CD4-positive, alpha-beta T cell treated with Interleukin-10 for 1 hour (primary cell): ENCODE measurements at regions not wholly inside any gene's neighbourhood (a gene's known extent, or its start where the extent isn't known, plus 50 kb on each side); places are given as distances from the start of the nearest gene placed in this dataset.

Source experiments
- DNase-seq: peaks from one replicate; pipeline ENCODE4 v3.0.0-alpha.2; 2020

DNA sequence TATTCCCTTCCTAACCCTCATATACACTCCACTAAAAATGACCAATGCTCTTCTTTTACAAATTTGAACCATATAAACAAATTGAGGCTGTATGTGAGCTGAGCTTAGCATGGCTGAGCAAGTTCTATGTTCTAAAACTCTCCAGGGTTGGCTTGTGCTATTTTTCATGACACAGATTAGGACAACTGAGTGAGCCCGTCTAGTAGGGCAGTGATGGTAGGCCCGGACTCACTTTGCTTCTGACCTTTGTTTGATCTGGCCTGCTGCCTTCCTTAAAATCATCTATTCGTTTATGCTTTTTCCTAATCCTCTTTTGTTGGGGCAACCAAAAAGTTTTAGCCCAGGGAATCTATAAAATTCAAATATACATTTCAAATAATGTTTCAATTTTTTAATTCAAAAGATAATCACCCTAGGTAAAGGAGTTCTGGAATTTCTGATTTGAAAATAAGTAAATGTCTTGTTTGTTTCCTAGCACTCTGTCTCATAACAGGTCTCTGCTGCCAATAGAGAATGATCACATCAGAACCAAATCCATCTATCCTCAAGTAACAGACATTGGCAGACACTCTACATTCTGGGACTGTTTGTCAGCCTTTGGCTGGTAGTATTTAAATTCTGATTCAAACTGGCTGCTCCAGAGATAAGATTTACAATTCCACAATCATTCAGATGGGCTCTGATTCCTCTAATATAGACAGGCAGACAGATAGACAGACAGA lies 217.0 kb upstream of the TARS1 start:
- no peak for DNase-seq

DNA sequence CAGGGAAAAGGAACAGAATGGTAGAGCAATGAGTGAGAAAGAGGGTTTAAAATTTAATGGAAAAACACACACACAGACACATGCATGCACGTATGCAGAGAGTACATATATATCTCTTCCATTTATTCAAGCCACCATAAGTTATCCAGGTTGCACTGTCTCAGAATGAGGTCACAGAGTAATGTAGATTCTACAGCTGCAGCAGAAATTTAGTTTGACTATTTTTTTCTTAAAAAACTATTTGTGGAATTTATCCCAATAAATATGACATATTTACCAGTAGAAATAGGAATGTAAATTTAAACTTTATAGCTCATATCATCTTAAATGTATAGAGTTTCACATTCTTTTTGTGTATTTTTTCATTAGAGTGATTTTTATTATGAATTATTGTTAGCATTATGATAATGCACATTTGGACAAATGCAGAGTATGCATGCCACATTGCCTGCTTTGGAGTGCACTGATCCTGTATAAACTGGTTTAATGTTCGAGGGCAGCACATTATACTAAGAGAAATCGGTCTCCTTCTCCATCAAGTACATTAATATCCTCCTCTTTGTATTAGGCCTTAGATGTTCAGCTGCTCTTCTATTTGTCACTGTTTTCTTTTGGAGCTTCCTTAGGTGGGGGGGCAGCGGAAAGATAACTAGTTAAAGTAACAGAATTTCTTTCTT lies 216.3 kb upstream of the TARS1 start:
- no peak for DNase-seq

DNA sequence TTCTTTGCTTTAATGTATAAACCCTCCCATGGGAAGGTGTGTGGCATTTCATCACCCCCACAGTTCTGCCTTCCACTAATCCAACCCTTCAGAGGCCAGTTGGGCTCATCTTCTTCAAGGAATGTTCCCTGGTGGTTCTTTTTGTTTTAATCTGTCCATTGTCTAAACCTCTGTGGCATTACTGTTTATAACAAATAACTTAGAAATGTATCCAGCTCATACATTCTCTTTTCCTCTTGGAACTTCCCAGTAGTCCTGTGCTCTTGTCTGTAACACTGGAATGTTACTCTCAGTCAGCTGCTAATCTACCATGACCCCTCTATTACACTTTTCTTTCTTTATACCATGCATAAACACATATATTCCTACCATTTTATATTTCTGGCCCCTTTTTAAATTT lies 213.5 kb upstream of the TARS1 start:
- DNase-seq, result no peak

DNA sequence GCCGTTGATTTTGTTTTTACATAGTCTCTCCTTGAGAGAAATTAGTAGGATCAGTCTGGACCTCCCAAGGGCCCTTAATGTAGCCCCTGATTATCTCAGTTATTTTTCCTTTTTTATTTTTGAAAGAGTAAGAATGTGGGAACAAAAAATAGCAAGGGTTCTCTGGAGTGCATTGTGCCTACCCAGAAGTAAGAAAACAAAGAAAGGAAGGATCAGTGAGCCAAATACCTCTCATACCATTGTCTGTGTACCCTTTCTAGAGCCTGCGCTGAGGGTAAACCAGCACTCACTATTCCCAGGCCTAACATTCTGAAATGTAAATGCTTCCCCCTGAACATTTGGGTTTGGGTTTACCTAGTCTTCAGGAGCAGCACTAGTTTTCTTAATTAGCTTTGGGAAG lies 213.0 kb upstream of the TARS1 start:
- no peak for DNase-seq

DNA sequence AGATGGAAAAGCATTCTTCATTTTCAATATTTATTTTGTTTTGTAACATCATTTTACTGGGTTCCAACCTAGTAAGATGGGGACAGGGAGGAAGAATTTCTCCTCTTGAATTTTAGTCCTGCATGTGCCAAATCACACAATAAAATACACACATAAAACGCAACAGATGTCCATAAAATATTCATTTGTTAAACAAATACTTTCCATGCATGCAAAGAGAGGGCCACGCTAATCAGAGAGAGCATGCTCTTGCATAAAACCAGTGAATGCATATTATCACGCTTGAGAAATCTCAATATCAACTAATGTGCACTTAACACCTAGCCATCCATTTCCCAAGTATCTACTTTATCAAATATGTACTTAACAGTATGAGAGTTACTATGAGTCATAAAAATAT lies 212.6 kb upstream of the TARS1 start:
- no peak for DNase-seq

DNA sequence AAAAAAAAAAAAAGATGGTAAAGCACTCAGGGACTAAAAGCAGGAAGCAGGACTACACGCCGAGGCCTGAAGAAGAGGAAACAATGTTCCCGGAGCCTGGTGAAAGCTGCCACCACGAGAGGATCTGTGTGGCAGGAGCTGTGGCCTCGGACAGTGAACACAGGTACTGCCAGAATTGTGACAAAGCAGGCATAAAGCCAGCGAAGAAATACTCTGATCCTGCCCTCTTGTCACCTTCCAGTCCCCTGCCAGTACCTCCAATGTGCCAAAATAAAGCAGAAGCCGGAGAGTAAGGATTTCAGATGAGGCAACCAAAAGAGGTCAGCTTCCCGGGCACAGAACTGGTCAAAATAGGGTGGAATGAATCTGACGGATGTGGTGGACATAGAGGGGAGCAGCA lies 211.5 kb upstream of the TARS1 start:
- DNase-seq, result no peak

DNA sequence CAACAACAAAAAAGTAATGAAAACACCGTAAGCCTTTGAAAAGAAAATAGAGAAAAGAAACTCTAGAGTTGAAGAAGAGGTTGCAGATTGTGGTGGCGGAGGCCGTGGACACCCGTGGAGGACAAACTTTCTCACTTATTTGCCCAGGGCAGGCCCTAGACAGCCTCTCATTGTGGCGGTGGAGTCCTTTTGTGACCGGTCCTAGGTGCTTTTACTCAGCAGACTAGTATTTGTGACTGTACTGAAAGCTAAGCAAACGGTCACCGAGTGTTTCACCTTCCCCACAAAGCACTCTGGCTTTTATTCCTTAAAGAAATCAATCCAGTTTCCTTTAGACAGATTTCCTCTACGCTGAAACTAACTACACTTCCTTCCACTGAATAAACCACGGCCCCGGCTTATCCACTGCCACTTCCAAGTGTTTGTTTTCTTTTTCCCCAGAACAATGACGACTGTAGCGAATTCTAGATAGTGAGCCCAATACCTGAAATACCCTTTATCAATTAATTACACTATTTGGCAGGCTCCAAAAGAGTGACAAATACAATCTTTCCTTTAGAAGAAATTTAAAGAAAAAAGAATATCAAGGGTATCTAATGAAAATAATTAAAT lies 210.2 kb upstream of the TARS1 start:
- no peak for DNase-seq

DNA sequence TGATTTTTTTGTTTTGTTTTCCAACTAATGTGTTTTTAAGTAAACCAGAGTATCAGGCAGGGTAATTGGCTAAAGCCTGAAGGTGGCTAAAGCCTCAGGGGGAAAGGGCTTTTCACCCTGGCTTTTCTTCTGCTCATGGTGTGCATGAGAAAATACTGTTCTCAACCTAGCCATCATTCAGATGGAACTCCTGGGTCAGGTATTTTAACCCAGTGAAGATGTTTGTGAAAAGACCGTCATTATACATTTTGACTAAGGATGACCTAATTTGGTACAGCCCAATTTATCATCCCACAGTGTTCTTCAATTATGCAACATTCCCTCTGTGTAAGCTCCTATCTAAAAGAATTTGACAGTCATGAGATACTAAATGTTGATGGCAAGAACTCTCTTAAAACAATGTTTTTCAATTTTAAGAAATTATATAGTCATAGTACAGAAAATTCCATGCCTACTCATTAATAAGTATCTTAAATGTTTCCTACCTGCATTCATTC lies 209.5 kb upstream of the TARS1 start:
- no peak for DNase-seq

DNA sequence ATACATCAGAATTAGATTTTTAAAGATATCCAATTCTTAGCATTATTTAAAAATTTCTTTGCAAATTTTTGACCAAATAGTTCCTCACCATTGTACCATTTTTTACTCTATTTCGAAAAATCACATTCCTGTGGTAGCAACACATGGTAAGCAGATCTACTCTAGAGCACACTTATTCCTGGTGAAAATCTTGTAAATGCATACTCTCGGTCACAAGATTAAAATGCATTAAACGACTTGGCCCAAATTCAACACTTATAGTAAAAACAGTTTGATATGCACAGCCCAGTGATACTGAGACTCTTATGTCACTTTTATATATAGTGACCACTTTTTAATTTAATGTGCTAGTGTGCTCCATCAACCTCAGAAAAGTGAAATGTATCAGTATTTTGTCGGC lies 208.8 kb upstream of the TARS1 start:
- DNase-seq, result no peak

DNA sequence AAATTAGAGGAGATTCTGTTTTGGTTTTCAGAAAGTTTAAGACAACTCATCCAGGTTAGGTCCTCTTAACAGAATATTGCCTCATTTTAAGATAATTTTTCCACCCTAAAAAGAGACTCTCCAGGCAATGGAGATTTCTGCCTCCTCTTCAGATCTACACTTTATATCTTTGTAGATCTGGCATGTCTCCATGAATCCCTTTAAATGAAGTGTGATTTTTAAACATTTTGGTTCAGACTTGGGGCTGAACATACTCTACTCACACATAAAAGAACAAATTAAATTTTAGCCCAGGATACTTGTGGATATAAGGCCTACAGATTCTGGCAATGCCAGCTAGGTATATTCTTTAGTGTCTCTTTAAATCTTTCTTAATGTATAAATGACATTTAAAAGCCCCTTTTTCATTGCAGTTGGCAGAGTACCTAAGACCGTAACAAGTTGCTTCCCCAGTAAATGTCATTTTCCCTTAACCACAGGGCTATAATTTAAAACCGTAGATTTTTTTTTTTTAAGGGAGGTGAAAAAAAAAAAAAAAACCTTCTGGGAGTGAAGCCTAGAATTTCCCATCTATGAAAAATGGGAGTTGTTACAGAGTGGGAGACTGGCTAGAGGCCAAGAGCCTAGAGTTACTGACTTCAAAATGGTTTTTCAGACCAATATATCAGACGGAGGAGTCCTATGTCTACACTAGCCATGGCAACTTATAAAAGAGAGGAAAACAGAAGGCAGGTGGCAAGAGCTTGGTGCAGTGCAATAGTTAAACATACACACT lies 207.8 kb upstream of the TARS1 start:
- DNase-seq, result no peak

DNA sequence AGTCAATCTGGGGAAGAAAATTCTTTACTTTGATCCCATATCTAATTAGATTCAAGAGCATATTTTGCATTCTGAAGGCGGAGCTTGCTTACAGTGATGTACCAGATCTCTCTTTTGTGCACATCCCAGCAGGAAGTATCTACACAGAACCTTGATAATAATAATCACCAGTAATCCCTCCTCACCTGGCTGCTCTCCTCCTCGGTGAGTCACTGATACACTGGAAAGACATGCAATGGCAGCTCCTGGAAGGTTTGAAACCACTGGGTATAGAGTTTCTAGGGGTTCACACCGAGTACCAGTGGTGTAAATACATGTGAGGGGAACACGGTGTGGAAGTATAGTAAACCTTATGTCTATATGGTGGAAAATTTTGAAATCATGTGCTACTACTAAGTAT lies 205.5 kb upstream of the TARS1 start:
- no peak for DNase-seq

DNA sequence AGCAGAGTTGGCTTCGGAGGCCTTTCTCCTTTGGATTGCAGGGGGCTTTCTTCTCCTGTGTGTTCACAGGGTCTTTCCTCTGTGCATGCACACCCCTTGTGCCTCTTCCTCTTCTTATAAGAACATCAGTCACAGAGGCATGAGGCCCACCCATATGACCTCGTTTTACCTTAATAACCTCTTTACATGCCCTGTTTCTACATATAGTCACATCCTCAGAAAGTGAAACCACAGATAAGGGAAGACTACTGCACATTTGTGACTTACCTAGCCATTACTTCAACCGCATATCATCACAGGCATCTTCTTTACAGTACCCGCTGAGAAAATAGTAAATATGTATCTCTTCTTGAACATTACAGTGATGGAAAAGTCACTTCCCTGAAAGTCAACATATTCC lies 204.9 kb upstream of the TARS1 start:
- DNase-seq, result no peak

DNA sequence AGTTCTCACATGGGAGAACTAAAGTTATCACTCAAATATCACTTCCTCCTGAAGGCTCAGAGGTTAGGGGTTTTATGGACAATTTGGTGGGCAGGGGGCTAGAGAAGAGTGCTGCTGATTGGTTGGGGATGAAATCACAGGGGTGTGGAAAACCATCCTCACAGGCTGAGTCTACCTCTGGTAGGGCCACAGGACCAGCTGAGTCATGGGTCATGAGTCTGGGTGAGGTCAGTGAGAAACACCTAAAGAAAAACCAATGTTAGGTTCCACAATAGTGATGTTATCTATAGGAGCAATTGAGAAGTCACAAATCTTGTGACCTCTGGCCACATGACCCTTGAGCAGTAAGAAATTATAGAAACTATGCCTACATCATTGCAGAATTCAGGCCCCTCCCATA lies 203.3 kb upstream of the TARS1 start:
- no peak for DNase-seq

DNA sequence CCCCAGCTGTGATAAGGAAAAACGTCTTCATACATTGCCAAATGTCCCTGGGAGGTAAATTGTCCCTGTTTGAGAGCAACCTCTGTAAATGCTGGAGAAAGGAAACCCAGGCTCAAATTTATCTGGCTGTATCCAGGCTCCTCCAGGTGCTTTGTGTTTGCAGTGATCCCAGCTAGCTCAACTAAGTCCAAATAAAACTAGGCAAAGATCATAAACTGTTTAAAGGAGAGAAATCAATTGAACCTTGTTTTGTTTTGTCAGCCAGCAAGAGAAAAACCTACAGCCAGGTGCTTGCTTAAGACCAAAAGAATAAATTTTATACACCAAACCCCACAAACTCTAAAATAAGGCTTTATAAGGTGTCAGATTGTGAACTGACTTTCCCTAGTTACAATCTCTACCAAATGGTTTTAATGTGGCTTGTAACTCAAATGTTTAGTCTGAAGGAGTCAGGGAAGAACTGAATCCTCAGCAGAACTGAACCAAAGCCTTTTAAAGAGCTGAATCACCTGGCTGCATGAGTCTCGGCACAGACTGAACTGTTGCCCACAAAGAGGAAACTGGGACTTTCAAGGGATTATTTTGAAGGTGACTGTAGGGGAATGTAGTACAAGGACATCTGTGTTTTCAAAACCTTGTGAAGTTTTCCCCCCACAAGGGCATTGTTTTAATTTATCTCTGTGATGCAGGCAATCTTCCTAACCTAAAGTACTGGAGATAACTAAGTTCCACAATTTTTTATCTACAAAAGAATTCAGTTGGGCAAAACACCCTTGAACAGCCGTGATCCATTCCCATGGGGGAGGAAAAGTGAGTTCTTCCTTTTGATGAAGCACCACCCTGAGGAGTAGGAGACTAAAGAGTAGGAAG lies 201.7 kb upstream of the TARS1 start:
- DNase-seq, result no peak

DNA sequence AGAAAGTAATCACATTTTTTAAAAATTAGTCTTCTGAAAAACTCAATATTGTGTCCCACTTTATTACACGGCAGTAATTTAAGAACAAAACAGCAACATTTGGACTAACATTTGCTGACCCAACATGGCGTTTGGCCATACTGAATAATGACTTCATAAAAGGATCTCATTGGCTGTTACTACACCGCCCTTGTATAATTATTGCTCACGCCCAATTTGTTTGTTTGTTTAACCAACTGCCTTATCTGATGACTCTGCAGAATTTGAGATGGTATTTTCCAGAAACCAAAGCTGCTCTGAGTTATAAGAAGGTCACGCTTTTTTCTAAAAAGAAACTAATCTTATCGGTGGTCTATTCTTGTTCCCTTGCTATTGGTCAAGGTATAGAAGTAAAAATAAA lies 200.2 kb upstream of the TARS1 start:
- DNase-seq, result no peak

DNA sequence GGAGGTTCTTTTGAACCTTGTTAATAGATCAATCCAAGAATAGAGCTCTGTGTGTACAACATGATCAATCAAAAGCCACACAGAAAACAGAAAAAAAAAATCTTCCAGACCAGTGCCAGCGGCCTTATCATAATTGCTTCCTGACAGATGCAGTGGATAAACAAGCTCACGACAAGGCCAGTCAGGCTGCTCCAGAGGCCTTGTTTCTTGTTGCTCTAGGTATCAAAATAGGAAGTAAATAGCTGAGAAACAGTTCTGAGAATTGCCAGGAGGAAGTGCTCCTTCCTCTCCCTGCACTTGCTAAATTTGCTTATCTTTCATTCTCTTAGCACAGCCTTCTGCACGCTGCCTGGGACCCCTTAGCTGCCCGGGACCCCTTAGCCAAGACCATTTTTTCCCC lies 199.0 kb upstream of the TARS1 start:
- DNase-seq, result no peak

DNA sequence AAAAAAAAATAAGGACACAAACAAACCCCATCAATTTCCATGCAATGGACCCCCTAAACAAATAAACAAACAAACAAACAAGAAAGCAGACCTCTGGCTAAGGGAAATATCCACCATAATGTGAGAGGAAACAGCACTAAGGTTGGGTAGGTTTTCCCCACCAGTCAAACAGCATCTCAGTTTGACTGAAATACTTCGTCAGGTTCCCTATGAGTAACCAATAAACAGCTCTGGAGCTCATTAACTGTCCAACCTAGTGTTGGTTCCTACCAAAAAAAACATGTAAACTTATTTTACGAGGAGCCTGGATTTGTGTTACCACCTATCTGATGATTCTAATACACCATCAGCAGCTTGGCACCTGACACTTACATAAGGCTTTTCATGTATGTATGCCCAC lies 198.5 kb upstream of the TARS1 start:
- no peak for DNase-seq

DNA sequence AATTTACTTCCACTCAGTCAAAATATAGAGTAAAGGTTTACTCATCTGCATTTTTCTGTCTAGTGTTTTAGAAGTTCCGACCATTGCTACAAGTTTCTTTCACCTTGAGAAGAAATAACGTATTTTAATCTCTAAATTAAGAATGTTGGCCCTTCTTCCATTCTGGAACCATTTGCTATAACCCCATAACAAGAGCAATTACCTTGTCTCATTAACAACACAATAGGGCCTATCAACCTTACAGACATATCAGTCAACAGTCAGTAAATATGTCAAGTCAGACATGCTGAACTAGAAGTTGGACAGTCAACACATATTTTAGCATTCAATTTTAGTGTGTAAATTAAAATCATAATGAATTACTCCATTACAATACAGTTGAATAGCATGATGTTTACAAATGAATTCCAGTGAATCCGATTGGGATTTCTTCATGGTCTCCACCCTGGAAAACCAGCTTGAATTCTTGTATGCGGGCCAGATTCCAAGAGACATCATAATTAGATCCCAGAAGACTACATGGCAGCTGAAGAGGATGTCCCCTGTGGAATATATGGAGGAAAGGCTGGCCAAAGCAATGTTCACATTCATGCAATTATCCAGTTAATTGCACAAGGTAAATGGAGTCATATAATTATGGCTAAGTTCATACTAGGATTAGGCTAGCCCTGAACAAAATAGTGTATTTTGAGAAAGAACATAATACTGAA lies 196.2 kb upstream of the TARS1 start:
- DNase-seq, result no peak

DNA sequence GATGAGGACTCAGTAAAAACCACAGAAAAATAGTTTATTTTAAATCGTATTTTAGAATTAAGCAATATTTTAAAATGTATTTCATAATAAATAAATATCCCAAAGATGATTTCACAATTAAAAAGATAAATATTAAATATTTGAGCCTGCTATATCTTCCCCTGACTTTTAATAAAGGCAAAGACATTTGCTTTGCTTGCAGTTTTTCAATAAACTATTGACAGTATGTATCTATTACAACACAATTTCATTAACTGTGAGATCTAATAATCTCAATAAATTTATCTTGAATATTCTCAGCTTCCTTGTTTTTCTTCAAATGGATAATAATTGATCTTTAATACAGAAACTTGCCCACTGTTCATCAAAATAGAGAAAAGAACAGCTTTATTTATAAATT lies 186.2 kb upstream of the TARS1 start:
- DNase-seq, result no peak

DNA sequence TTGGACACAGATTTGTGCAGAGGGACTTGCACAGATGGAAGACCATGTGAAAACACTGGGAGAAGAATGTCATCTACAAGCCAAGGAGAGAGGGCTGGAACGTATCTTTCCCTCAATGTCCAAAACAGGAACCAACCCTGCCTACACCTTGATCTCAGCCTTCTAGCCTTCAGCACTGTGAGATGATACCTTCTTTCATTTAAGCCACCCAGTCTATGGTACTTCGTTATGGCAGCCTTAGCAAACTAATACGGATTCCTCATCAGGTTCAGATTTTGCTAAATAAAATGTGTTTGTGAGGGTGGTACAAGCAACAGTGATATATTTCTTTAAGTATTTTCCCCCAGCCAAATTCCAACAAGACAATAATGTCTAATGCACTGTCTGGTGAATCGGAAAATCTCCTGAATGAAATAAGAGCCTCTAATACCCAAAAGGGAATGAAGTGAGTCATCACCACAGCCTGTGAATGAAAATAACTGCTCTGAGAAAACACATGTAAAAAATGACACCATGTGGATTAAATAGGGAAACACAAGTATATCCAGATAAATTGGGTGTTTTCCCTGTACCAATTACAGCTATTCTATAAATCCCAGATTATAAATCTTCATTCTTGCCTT lies 182.8 kb upstream of the TARS1 start:
- no peak for DNase-seq

DNA sequence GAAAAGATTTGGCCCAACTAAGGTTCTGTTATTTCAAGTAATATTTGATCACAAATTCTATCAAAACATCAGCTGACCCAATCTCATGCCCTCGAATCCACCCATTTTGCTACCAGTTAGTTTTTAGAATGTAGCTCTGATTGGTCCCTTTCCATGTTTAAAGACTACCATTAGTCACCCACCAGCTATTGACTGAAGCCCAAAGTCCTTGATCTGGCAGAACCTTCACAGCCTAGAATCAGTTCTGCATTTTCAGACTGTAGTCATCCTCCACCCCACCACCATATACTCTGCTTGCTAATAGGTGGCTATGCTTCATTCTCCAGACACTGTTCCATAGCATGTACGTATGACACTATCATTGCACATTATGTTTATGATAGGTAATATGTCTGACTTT lies 182.2 kb upstream of the TARS1 start:
- no peak for DNase-seq
